Osteocyte (in vitro differentiated cells): ENCODE measurements at regions not wholly inside any gene's neighbourhood (a gene's known extent, or its start where the extent isn't known, plus 50 kb on each side); places are given as distances from the start of the nearest gene placed in this dataset.

Source experiments
- DNase-seq: peaks from one replicate; pipeline ENCODE4 v3.0.0; 2021; ENCODE audit warnings: mixed read lengths; ENCODE audit not compliant: unreplicated experiment; ENCODE audit errors: extremely low spot score
- H3K27ac Mint-ChIP-seq: one replicate; pipeline ENCODE4 v1.8.0; 2021; ENCODE audit warnings: mild to moderate bottlenecking, mixed read lengths; ENCODE audit not compliant: unreplicated experiment
- H3K27me3 Mint-ChIP-seq: one replicate; pipeline ENCODE4 v1.8.0; 2021; ENCODE audit warnings: mixed read lengths; ENCODE audit not compliant: unreplicated experiment
- H3K36me3 Mint-ChIP-seq: one replicate; pipeline ENCODE4 v1.8.0; 2021; ENCODE audit warnings: mixed read lengths; ENCODE audit not compliant: unreplicated experiment
- H3K4me1 Mint-ChIP-seq: one replicate; pipeline ENCODE4 v1.8.0; 2021; ENCODE audit warnings: mixed read lengths; ENCODE audit not compliant: unreplicated experiment
- H3K4me3 Mint-ChIP-seq: one replicate; pipeline ENCODE4 v1.8.0; 2021; ENCODE audit warnings: mild to moderate bottlenecking, moderate library complexity, mixed read lengths; ENCODE audit not compliant: unreplicated experiment
- H3K9me3 Mint-ChIP-seq: one replicate; pipeline ENCODE4 v1.8.0; 2021; ENCODE audit warnings: mixed read lengths; ENCODE audit not compliant: unreplicated experiment
- TF ChIP-seq, protein P1 (sequence below): fragments of 200-600 bp; sonication (generic); IDR thresholded peaks from 2 replicates; pipeline ENCODE4 v1.5.0; 2021; ENCODE audit warnings: antibody characterized with exemption, mild to moderate bottlenecking, moderate library complexity

DNA sequence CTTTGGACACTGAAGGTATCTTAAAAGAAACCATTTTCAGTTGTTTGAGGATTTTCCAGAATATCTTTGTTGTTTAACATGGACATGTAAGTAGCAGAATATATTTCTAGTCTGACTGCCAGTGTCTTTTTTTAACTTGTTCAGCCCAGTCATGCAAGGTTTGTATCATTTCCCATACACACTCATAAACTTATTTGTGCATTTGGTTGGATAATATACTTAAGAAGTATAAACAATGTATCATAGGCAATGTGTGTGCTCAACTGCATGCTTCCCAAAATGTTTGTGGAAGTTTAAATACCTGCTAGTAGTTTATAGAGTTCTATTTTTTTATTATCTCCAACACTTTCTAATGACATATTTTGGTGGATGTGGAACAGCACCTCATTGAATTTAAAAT, 707.4 kb upstream of the FBXO33 start:
- Mint-ChIP-seq H3K4me1 (no peaks in the 10 kb centered on the region), H3K4me3 (no peak overlapping the region), H3K27me3 (no peaks in the 10 kb centered on the region), H3K9me3 (peaks cover 13% of the 10 kb centered on the region), H3K27ac (no peak overlapping the region), H3K36me3 (no peaks in the 10 kb centered on the region)
- no peak for DNase-seq
- TF ChIP-seq, protein P1, sequence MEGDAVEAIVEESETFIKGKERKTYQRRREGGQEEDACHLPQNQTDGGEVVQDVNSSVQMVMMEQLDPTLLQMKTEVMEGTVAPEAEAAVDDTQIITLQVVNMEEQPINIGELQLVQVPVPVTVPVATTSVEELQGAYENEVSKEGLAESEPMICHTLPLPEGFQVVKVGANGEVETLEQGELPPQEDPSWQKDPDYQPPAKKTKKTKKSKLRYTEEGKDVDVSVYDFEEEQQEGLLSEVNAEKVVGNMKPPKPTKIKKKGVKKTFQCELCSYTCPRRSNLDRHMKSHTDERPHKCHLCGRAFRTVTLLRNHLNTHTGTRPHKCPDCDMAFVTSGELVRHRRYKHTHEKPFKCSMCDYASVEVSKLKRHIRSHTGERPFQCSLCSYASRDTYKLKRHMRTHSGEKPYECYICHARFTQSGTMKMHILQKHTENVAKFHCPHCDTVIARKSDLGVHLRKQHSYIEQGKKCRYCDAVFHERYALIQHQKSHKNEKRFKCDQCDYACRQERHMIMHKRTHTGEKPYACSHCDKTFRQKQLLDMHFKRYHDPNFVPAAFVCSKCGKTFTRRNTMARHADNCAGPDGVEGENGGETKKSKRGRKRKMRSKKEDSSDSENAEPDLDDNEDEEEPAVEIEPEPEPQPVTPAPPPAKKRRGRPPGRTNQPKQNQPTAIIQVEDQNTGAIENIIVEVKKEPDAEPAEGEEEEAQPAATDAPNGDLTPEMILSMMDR, result no peak

DNA sequence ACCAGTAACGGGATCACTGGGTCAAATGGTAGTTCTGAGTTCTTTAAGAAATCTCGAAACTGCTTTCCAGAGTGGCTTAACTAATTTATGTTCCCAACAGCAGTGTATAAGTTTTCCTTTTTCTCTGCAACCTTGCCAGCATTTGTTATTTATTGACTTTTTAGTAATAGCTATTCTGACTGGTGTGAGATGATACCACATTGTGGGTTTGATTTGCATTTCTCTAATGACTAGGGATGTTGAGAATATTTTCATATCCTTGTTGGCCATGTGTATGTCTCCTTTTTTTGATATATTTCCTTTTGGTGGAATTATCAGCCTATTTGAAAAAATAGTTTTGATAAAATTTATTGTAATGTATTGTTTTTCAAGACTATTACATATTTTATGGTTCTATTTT, 701.2 kb upstream of the FBXO33 start:
- Mint-ChIP-seq H3K27me3 (no peaks in the 10 kb centered on the region), H3K4me1 (no peaks in the 10 kb centered on the region), H3K27ac (no peak overlapping the region), H3K4me3 (no peak overlapping the region), H3K9me3 (peaks cover 13% of the 10 kb centered on the region), H3K36me3 (no peaks in the 10 kb centered on the region)
- DNase-seq, result no peak
- TF ChIP-seq, protein P1, result no peak

DNA sequence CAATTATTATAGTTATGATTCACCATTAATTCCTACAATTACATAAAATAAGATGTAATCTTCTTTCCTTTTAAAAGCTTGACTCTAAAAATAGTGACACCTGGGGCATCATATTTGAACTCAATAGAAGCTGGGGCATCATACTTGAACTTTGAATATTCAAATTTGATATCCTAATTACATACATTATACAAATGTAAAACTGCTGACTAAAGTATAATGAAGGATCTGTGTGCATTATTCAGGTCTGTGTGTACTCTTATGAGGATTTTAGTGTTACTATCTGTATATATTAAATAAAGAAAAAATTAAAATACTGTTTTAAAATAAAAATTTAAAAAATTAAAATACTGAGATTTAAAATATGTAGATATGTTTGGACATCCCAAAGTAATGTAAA, 696.9 kb upstream of the FBXO33 start:
- Mint-ChIP-seq H3K27ac (no peak overlapping the region), H3K4me1 (no peaks in the 10 kb centered on the region), H3K36me3 (no peaks in the 10 kb centered on the region), H3K4me3 (no peak overlapping the region), H3K9me3 (peaks cover 4% of the 10 kb centered on the region), H3K27me3 (no peaks in the 10 kb centered on the region)
- TF ChIP-seq, protein P1, result no peak
- DNase-seq, result no peak

DNA sequence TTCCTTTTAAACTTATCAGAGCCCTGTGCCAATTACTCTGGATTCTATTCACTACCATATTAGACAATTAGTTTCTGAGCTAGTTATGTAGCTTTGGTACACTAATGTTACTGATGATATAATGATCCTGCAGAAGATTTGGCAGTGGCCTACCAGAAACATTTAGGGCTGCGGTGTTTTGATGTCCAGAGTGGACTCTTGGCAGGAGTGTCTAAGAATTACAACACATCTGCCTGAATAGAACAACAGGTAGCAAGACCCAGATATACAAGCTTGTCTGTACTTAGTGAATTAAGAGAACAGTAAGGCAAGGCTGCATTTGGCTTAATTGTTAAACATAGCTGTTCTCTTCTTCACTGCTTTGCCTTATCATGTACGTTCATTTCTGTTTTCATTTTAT, 691.6 kb upstream of the FBXO33 start:
- Mint-ChIP-seq H3K9me3 (peaks cover 4% of the 10 kb centered on the region), H3K27me3 (no peaks in the 10 kb centered on the region), H3K27ac (no peak overlapping the region), H3K36me3 (no peaks in the 10 kb centered on the region), H3K4me1 (no peaks in the 10 kb centered on the region), H3K4me3 (no peak overlapping the region)
- TF ChIP-seq, protein P1, result no peak
- DNase-seq, result no peak

DNA sequence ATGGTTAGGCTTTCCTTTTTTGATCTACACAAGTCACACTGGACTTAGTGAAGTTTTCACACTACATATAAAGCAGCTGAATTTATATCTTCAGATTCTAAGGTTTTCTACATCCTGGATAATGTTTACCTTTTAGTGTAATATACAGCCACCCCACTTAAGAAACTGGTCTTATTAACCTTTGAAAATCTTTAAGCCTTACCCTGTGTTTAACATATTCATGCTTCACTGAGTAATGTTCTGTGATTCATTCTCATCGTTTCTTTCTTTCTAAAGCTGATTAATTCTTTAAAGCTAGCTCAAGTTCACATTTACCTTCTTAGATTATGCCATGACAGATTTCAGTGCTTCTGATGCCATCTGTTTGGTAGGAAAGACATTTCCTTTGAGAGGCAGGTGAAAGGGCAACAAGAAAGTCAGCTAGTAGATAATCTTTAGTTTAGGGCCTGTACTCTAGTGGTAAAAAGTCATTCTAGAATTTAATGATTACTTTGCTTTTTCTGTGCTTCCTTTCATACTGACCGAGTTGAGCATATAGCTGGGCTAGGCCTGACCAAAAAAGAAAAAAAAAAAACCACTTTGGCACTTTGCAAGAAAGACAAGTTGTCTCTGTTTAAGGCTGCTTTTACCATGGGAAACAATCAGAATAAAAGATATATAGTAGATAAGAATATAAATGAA, 690.9 kb upstream of the FBXO33 start:
- Mint-ChIP-seq H3K9me3 (peaks cover 4% of the 10 kb centered on the region), H3K27me3 (no peaks in the 10 kb centered on the region), H3K4me1 (no peaks in the 10 kb centered on the region), H3K27ac (no peak overlapping the region), H3K4me3 (no peak overlapping the region), H3K36me3 (no peaks in the 10 kb centered on the region)
- DNase-seq, result no peak
- TF ChIP-seq, protein P1, result no peak
